ENCODE measurements at regions not wholly inside any gene's neighbourhood (a gene's known extent, or its start where the extent isn't known, plus 50 kb on each side); places are given as distances from the start of the nearest gene placed in this dataset.

DNA sequence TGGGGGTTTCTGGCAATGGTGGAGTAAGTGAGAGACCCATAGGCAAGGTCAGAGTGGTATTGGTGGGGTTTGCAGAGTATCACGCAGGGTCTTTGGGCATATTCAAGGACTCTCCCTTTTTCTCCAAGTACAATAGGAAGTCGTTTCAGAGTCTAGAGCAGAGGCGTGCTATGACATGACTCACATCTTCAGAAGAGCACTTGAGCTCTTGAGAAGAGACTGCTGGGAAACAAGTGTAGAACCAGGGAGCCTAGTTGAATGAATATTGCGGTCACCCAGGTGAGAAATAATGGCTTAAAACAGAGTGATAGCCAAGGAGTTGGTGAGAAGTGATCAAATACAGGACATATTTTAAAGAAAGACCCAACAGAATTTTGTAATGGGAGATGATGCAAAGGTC, 813.4 kb downstream of the TLE1 start:
- in situ Hi-C loops (cut with MboI; ENCODE audit: low pct_unique_long_range_greater_than_20kb, low sequenced_read_pairs): no loop called here

GRCh38 chr9:80874276-80874675, 815.1 kb downstream of the TLE1 start:
- no peak for DNase-seq
- in situ Hi-C loops (cut with MboI; ENCODE audit: low pct_unique_long_range_greater_than_20kb, low sequenced_read_pairs): no loop called here

More for the DNA sequence above, 813.4 kb downstream of the TLE1 start:
- no peak for DNase-seq

- in situ Hi-C loops (cut with MboI; ENCODE audit: low pct_unique_long_range_greater_than_20kb, low sequenced_read_pairs): no loop called here
- DNase-seq: no peak
Observed at GRCh38 chr9:80873861-80874260, 815.5 kb downstream of the TLE1 start.

DNA sequence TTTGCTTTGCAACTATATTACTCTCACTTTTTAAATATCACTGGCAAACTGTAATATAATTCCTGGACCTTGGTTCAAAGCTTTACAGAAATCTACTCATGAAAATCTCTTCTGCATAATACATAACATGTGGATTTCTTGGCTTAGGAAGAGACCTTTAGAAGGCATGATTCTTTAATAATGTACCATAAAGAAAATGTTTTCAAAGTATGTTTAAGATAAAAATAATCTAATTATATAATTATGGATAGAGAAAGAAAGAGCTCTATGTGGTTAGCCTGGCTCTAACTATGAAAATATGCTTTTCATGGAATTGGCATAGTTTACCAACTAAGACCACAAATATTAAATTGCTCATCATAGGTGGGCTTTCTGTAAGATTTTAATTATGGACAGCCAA, 817.8 kb downstream of the TLE1 start:
- in situ Hi-C loops (cut with MboI; ENCODE audit: low pct_unique_long_range_greater_than_20kb, low sequenced_read_pairs): no loop called here
- DNase-seq: no peak

DNA sequence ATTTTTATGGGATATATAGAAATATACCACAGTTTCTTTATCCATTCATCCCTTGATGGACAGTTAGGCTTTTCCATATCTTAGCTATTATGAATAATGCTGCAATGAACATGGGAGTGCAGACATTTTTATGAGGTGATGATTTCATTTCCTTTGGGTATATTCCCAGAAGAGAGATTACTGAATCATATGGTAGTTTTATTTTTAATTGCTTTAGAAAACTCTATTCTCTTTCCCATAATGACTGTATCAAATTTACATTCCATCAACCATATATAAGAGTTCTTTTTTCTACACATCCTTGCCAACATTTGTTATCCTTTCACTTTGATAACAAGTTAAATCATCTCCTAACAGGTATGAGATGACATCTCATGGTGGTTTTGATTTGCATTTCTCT, 821.6 kb downstream of the TLE1 start:
- DNase-seq: no peak
- in situ Hi-C loops (cut with MboI; ENCODE audit: low pct_unique_long_range_greater_than_20kb, low sequenced_read_pairs): no loop called here

DNA sequence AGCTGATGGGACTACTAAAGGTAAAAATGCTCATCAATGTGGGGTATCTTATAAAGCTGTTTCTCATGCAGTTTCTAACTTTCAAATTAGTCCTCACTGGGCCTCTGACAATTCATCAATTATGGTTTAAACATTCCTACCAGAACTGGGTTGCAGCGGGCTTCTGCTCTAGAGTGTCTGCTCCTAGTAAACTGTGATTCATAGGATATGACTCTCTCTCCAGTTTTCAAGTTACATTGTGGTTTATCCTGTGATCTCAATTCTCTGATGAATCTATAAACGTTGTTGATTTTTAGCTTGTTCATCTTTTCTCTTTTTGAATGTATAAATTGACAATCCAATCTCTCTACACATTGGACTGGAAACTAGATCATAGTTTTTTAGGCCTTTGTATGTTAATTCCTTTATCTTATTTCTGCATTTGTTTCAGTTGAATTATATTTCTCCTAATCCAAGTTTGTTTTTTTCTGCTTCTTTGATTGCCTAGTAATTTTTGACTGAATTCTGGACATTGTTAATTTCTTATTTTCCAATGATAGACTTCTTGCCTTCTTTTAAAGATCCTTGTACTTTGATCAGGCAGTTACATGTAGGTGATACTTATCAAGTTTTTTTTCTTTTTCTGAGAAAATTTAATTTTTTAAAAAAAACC, 822.6 kb downstream of the TLE1 start:
- no peak for DNase-seq
- in situ Hi-C loops (cut with MboI; ENCODE audit: low pct_unique_long_range_greater_than_20kb, low sequenced_read_pairs): no loop called here

GRCh38 chr9:80866121-80866520, 823.2 kb downstream of the TLE1 start:
- in situ Hi-C loops (cut with MboI; ENCODE audit: low pct_unique_long_range_greater_than_20kb, low sequenced_read_pairs): no loop called here
- DNase-seq: no peak

GRCh38 chr9:80843028-80843427, 846.3 kb downstream of the TLE1 start:
- in situ Hi-C loops (cut with MboI; ENCODE audit: low pct_unique_long_range_greater_than_20kb, low sequenced_read_pairs): no loop called here
- no peak for DNase-seq

DNA sequence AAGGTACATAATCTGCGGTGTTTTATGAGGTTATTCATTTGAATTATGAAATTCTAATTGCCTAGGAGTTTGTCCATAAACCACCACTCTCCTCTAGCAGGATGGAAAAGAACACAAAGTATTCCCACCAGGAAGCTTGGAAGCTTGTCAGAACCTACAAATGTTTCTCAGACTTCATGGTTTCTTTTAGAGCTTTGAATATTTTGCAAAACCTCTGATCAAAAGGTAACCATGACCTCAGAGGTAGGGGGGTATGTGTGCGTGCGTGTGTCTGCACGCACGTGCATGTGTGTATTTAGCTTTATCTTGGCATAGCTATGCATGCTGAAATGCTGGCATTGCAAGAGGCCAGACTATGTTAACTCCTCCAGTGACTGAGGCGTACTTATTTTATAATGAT, 847.0 kb downstream of the TLE1 start:
- in situ Hi-C loops (cut with MboI; ENCODE audit: low pct_unique_long_range_greater_than_20kb, low sequenced_read_pairs): no loop called here
- DNase-seq: no peak

GRCh38 chr9:80841888-80842287, 847.5 kb downstream of the TLE1 start:
- no peak for DNase-seq
- in situ Hi-C loops (cut with MboI; ENCODE audit: low pct_unique_long_range_greater_than_20kb, low sequenced_read_pairs): no loop called here

DNA sequence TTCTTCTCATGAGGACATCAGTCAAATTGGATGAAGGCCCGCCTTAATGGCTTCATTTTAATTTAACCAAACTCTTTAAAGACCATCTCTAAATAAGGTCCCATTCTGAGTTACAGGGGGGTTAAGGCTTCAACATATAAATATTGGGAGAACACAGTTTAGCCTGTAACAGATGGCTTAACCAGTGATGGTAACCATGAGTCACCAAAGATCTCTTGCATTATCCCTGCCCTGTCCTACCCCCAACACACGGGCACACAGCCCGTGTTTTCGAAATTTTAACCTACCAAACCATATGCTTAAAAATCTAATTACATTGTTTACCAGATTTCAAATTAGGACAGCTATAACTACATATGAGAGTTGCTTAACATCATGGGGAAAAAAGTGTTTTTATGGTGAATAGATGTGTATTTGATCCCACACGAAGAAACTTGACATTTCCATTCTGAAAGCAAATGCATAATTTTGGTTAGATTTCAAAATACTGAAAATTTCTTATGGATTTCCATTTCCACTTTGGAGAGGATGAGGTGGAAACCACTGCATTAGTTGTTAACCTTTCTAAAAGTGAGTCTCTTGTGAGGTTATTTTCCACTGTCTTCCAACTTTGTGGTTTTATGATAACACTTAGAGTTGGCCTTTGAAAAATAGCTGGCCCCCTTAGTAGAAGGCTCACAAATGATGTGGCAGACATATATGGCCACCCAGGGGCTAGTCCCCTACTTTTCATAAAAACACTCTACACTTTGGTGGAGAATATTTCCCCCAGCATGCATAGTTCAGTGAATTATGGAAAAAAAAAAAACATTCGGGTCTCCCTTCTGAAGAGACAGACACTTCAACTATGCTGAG, 849.3 kb downstream of the TLE1 start:
- in situ Hi-C loops (cut with MboI; ENCODE audit: low pct_unique_long_range_greater_than_20kb, low sequenced_read_pairs): no loop called here
- DNase-seq: no peak

DNA sequence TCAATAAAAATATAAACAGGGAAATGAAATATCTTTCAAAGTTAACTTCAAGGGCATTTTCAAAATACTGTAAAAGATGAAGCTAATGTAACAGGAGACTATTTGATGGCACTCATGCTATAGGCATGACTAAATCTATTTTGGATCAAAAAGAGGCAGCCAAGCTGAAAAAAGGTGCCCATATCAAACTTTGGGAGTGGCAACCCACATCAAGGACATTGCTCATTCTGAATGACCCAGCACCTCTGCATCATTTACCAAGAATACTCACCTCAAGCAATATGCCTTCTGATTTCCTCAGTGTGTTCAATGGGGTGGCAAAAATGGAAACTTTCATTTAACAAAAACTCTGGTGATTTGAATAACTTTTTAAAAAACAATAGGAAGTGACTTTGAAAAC, 853.3 kb downstream of the TLE1 start:
- in situ Hi-C loops (cut with MboI; ENCODE audit: low pct_unique_long_range_greater_than_20kb, low sequenced_read_pairs): no loop called here
- DNase-seq: no peak

GRCh38 chr9:80831751-80832150, 857.6 kb downstream of the TLE1 start:
- no peak for DNase-seq
- in situ Hi-C loops (cut with MboI; ENCODE audit: low pct_unique_long_range_greater_than_20kb, low sequenced_read_pairs): no loop called here

- no peak for DNase-seq
- in situ Hi-C loops (cut with MboI; ENCODE audit: low pct_unique_long_range_greater_than_20kb, low sequenced_read_pairs): no loop called here
Observed at GRCh38 chr9:80811656-80812055, 877.7 kb downstream of the TLE1 start.

DNA sequence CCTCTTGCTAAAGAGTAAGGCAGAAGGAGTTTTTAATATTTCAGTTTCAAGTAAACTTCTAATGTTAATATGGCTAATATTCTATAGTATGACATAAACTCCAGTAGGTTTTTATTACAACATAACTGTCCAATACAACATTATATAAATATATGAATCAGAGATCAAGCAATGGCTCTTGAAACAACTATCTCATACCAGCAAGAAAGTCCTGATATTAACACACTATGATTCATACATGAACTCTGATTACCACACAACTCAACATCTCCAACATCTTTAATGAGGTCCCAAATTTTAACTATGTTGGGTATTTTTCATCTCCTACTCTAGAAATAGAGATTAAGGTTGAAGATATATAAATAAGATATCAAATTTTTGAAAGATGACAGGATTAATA, 878.3 kb downstream of the TLE1 start:
- in situ Hi-C loops (cut with MboI; ENCODE audit: low pct_unique_long_range_greater_than_20kb, low sequenced_read_pairs): no loop called here
- no peak for DNase-seq

- DNase-seq: no peak
- in situ Hi-C loops (cut with MboI; ENCODE audit: low pct_unique_long_range_greater_than_20kb, low sequenced_read_pairs): no loop called here
Observed at GRCh38 chr9:80806671-80807070, 882.7 kb downstream of the TLE1 start.

- no peak for DNase-seq
- in situ Hi-C loops (cut with MboI; ENCODE audit: low pct_unique_long_range_greater_than_20kb, low sequenced_read_pairs): no loop called here
Observed at GRCh38 chr9:80804873-80805272, 884.5 kb downstream of the TLE1 start.

DNA sequence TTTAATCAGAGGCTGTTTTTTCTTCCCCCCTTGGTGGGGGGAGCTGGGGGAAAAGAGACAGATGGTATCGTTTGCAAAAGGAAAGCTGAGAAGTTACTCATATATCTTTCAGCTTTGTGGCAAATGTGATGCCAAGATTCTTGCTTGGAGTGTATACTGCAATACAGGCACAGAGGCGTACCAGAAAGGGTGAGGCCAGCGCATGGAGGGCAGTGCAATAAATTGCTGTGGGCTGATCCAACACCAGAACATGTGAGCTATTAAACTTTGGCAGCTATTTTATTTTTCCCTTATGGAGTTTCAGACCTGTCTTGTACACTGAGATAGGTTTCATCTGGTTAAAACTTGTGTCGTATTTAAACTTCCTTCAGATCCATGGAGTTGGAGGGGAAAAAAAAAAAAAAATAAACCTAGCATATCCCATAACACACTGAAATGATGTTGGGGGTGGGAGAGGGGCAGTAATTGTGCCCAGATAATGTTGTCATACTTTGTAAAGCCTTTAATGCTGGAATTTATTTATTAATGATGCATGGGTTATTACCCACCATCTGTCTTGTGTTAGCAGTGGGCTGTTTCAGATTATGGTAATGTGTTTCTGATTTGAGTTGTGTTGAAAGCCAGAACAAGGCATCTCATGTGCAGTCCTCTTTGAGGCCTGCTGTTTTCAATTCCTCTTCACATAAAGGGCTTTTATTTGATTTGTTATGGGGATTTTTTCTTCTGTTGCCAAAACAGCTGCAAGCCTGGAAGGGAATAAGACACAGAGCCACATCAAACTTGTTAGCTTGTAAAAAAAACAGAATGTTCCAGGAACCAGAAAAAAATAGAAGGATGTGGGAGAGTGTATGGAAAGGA, 891.3 kb downstream of the TLE1 start:
- DNase-seq: no peak
- in situ Hi-C loops (cut with MboI; ENCODE audit: low pct_unique_long_range_greater_than_20kb, low sequenced_read_pairs): no loop called here

- in situ Hi-C loops (cut with MboI; ENCODE audit: low pct_unique_long_range_greater_than_20kb, low sequenced_read_pairs): no loop called here
- no peak for DNase-seq
Observed at GRCh38 chr9:80797101-80797829, 892.1 kb downstream of the TLE1 start.
